MM.1S (cell line): ENCODE measurements at regions not wholly inside any gene's neighbourhood (a gene's known extent, or its start where the extent isn't known, plus 50 kb on each side); places are given as distances from the start of the nearest gene placed in this dataset.

Experiments
- EZH2 ChIP-seq: fragments of 300-600 bp; sonication (generic); optimal IDR thresholded peaks from 2 replicates; pipeline ENCODE3; 2017; ENCODE audit warnings: low read depth, mild to moderate bottlenecking, antibody characterized with exemption, low read length, mixed read lengths
- EZH2phosphoT487 ChIP-seq: fragments of 300-600 bp; sonication (generic); IDR thresholded peaks from 2 replicates; pipeline ENCODE4 v1.6.1; 2018; ENCODE audit warnings: antibody characterized with exemption, low read length
- TF ChIP-seq, protein P1 (sequence below): fragments of 300-600 bp; sonication (generic); IDR thresholded peaks from 2 replicates; pipeline ENCODE4 v1.5.1; 2016; ENCODE audit warnings: antibody characterized with exemption, low read length, mixed read lengths

DNA sequence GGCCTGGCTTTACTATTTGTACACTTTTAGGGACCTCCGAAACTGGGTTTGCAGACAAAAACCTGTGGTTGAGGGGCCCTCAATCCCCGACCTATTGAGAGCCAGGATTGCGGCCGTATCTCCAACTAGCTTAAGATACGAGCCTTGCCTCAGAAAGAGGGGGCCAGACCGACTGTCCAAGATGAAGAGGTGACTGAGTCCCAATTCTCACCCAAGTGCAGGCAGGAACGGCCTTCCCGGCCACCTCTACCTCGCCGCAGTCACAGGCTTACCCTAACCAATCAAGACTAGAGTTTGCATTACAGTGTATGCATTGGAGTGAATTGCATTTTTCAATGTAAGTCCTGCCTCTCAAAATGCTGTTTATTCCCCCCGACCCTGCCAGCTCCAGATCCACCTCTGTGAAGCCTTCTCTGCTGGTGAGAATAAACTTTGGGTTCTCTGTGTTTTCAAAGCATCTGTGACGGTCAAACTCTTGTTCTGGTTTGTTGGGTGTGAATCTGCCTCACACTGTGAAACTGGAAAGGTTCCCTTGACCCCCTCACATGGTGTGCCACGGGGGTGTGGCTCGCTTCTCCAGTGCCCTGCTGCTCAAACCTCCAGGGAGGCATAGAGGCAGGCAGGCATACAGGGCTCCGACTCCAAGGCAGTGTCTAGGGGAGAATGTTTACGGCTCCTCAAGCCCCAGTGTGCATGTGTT lies 62.2 kb upstream of the WLS start:
- TF ChIP-seq EZH2 (no peak), EZH2phosphoT487 (no peak)
- TF ChIP-seq, protein P1, sequence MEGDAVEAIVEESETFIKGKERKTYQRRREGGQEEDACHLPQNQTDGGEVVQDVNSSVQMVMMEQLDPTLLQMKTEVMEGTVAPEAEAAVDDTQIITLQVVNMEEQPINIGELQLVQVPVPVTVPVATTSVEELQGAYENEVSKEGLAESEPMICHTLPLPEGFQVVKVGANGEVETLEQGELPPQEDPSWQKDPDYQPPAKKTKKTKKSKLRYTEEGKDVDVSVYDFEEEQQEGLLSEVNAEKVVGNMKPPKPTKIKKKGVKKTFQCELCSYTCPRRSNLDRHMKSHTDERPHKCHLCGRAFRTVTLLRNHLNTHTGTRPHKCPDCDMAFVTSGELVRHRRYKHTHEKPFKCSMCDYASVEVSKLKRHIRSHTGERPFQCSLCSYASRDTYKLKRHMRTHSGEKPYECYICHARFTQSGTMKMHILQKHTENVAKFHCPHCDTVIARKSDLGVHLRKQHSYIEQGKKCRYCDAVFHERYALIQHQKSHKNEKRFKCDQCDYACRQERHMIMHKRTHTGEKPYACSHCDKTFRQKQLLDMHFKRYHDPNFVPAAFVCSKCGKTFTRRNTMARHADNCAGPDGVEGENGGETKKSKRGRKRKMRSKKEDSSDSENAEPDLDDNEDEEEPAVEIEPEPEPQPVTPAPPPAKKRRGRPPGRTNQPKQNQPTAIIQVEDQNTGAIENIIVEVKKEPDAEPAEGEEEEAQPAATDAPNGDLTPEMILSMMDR, result no peak
